Spleen (tissue), 7 donors: ENCODE measurements at regions not wholly inside any gene's neighbourhood (a gene's known extent, or its start where the extent isn't known, plus 50 kb on each side); places are given as distances from the start of the nearest gene placed in this dataset.

Source experiments
- CTCF ChIP-seq, 11 experiments: fragments of 200-600 bp in 7 of 11; fragments of 450-650 bp in 4 of 11; sonication (generic) in 4 of 11; IDR thresholded peaks in 8 of 11; conservative IDR thresholded peaks in 3 of 11; 1 replicate in 7 of 11; 2 replicates in 4 of 11; pipeline versions ENCODE4 v1.4.0 to v1.8.0; 2016 to 2021; ENCODE audit warnings: antibody characterized with exemption in 11 of 11, inconsistent platforms in 4 of 11, mild to moderate bottlenecking in 1 of 11
- POLR2A ChIP-seq, 3 donors: fragments of 450-650 bp; IDR thresholded peaks; one replicate each; pipeline ENCODE4 v1.5.1; 2017; ENCODE audit warnings: antibody characterized with exemption in 3 of 3, mild to moderate bottlenecking in 1 of 3
- POLR2AphosphoS5 ChIP-seq, 3 donors: sonication (generic); formaldehyde crosslinking; IDR thresholded peaks; one replicate each; pipeline ENCODE4 v1.5.1; 2017; ENCODE audit warnings: antibody characterized with exemption in 3 of 3
- donor health status: DM: no; HTN: no; CAD: no; lungs with moderate emphysema.
- donor health status: DM: no; HTN: no; CAD: no.
- donor health status: DM: no; HTN: no; CAD: no.

GRCh38 chr4:187470061-187470460 is 525.5 kb upstream of the ZFP42 start:
- TF ChIP-seq CTCF (IDR thresholded peaks at IDR 0.05 in 8 of 11, conservative IDR thresholded peaks at IDR 0.05 in 3 of 11) (no peak), POLR2A (IDR thresholded peaks at IDR 0.05) (no peak), POLR2AphosphoS5 (IDR thresholded peaks at IDR 0.05) (no peak)
